ENCODE measurements at regions not wholly inside any gene's neighbourhood (a gene's known extent, or its start where the extent isn't known, plus 50 kb on each side); places are given as distances from the start of the nearest gene placed in this dataset.

DNA sequence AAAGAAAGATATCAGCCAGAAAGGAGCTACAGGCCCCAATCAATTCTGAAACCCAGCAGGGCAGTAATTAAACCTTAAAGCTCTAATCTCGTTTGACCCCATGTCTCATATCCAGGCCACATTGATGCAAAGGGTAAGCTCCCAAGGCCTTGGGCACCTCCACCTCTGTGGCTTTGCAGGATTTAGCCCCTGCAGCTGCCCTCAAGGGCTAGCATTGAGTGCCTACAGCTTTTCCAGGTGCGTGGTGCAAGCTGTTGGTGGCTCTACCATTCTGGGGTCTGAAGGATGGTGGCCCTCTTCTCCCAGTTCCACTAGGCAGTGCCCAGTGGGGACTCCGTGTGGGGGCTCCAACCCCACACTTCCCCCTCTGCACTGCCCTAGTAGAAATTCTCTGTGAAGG is 429.9 kb downstream of the NPHP4 start:
- Histone ChIP-seq H3K36me3 (ENCODE audit: insufficient read depth, low read length) (no peaks in the 10 kb centered on the region), H3K9me3 (ENCODE audit: low read depth, low read length) (peaks cover 4% of the 10 kb centered on the region), H3K27ac (ENCODE audit: low read depth, low read length) (no peak overlapping the region), H3K4me3 (ENCODE audit: insufficient read depth, low read length) (no peak overlapping the region), H3K4me1 (ENCODE audit: insufficient read depth, low read length) (no peaks in the 10 kb centered on the region), H3K79me2 (ENCODE audit: insufficient read depth, low read length) (no peaks in the 10 kb centered on the region), H4K20me1 (ENCODE audit: insufficient read depth, low read length) (no peaks in the 10 kb centered on the region), H2AFZ (ENCODE audit: low read length) (no peak overlapping the region), H3K27me3 (ENCODE audit: insufficient read depth, low read length) (no peaks in the 10 kb centered on the region), H3K4me2 (ENCODE audit: insufficient read depth, low read length) (no peak overlapping the region)
- TF ChIP-seq, protein P1, sequence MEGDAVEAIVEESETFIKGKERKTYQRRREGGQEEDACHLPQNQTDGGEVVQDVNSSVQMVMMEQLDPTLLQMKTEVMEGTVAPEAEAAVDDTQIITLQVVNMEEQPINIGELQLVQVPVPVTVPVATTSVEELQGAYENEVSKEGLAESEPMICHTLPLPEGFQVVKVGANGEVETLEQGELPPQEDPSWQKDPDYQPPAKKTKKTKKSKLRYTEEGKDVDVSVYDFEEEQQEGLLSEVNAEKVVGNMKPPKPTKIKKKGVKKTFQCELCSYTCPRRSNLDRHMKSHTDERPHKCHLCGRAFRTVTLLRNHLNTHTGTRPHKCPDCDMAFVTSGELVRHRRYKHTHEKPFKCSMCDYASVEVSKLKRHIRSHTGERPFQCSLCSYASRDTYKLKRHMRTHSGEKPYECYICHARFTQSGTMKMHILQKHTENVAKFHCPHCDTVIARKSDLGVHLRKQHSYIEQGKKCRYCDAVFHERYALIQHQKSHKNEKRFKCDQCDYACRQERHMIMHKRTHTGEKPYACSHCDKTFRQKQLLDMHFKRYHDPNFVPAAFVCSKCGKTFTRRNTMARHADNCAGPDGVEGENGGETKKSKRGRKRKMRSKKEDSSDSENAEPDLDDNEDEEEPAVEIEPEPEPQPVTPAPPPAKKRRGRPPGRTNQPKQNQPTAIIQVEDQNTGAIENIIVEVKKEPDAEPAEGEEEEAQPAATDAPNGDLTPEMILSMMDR (IDR thresholded peaks at IDR 0.05; ENCODE audit: extremely low read depth, low read depth, low read length): no peak
- DNase-seq (ENCODE audit: insufficient read length, low spot score, missing footprints): no peak

DNA sequence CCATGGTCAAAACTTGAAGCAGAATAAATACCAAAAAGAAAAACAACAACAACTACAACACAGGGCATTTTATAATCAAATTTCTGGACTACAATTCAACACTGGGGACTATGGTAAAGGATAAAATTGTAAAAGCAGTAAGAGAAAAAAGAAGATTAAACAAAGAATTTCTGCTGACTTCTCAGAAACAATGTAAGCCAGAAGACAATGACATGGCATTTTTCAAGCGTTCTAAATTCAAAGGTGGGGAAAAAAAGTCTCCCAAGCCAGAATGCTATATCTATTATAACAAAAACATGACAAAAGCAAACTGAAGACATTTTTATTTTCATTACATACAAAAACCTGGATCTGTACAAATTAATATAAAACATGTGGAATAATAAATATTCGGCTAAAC is 433.1 kb downstream of the NPHP4 start:
- no peaks in the 10 kb centered on the region for H3K79me2 ChIP-seq (ENCODE audit: insufficient read depth, low read length)
- TF ChIP-seq, protein P1 (IDR thresholded peaks at IDR 0.05; ENCODE audit: extremely low read depth, low read depth, low read length): no peak

DNA sequence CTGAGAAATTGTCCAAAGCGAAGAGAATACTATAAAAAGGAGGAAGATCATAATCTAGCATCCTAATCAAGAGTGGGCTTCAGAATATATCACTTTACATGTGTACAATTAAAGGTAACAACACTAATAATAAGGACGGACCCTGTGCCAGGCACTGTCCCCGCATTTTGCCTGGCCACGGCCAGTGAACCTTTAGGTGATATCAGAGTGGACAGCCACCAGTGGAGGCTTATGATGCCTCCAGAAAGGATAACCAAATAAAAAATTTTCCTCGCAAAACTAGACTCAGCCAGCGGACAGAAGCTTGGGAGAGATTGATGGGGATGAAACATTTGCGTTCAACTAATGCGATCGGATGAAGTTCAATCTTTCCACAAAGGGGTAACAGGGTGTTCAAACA is 436.4 kb downstream of the NPHP4 start:
- Histone ChIP-seq H3K36me3 (ENCODE audit: insufficient read depth, low read length) (no peaks in the 10 kb centered on the region), H4K20me1 (ENCODE audit: insufficient read depth, low read length) (no peaks in the 10 kb centered on the region), H3K27ac (ENCODE audit: low read depth, low read length) (no peak overlapping the region), H3K27me3 (ENCODE audit: insufficient read depth, low read length) (no peaks in the 10 kb centered on the region), H2AFZ (ENCODE audit: low read length) (no peak overlapping the region), H3K79me2 (ENCODE audit: insufficient read depth, low read length) (no peaks in the 10 kb centered on the region), H3K4me1 (ENCODE audit: insufficient read depth, low read length) (no peaks in the 10 kb centered on the region), H3K9me3 (ENCODE audit: low read depth, low read length) (no peaks in the 10 kb centered on the region), H3K4me3 (ENCODE audit: insufficient read depth, low read length) (no peak overlapping the region), H3K4me2 (ENCODE audit: insufficient read depth, low read length) (no peak overlapping the region)
- no peak for DNase-seq (ENCODE audit: insufficient read length, low spot score, missing footprints)
- TF ChIP-seq, protein P1 (IDR thresholded peaks at IDR 0.05; ENCODE audit: extremely low read depth, low read depth, low read length): no peak

More for the DNA sequence above, 433.1 kb downstream of the NPHP4 start:
- Histone ChIP-seq H3K4me3 (ENCODE audit: insufficient read depth, low read length) (no peak overlapping the region), H3K9me3 (ENCODE audit: low read depth, low read length) (peaks cover 2% of the 10 kb centered on the region), H2AFZ (ENCODE audit: low read length) (no peak overlapping the region), H4K20me1 (ENCODE audit: insufficient read depth, low read length) (no peaks in the 10 kb centered on the region), H3K4me2 (ENCODE audit: insufficient read depth, low read length) (no peak overlapping the region), H3K36me3 (ENCODE audit: insufficient read depth, low read length) (no peaks in the 10 kb centered on the region), H3K4me1 (ENCODE audit: insufficient read depth, low read length) (no peaks in the 10 kb centered on the region), H3K27ac (ENCODE audit: low read depth, low read length) (no peak overlapping the region), H3K27me3 (ENCODE audit: insufficient read depth, low read length) (no peaks in the 10 kb centered on the region)
- DNase-seq (ENCODE audit: insufficient read length, low spot score, missing footprints): no peak

DNA sequence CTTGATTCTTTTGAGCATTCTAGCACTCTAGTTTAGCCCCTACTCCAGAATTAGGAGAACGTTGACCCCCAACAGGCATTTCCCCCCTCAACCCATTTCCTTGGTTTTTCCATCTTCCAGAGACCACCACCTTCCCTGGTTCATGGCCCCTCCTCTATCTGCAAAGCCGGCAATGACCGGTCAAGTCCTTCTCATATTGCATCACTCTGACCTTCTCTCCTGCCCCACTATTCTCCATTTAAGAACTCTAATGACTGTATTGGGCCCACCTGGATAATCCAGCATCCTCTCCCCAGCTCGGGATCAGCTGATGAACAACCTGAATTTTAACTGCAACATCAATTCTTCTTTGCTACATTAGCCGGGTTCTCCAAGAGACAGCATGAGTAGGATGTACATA is 437.4 kb downstream of the NPHP4 start:
- Histone ChIP-seq H3K4me1 (ENCODE audit: insufficient read depth, low read length) (no peaks in the 10 kb centered on the region), H2AFZ (ENCODE audit: low read length) (no peak overlapping the region), H3K36me3 (ENCODE audit: insufficient read depth, low read length) (no peaks in the 10 kb centered on the region), H3K27ac (ENCODE audit: low read depth, low read length) (no peak overlapping the region), H4K20me1 (ENCODE audit: insufficient read depth, low read length) (no peaks in the 10 kb centered on the region), H3K27me3 (ENCODE audit: insufficient read depth, low read length) (no peaks in the 10 kb centered on the region), H3K9me3 (ENCODE audit: low read depth, low read length) (no peaks in the 10 kb centered on the region), H3K4me3 (ENCODE audit: insufficient read depth, low read length) (no peak overlapping the region), H3K79me2 (ENCODE audit: insufficient read depth, low read length) (no peaks in the 10 kb centered on the region), H3K4me2 (ENCODE audit: insufficient read depth, low read length) (no peak overlapping the region)
- TF ChIP-seq, protein P1 (IDR thresholded peaks at IDR 0.05; ENCODE audit: extremely low read depth, low read depth, low read length): no peak
- no peak for DNase-seq (ENCODE audit: insufficient read length, low spot score, missing footprints)
